Stimulated activated effector memory CD8-positive, alpha-beta T cell treated with anti-CD3 and anti-CD28 coated beads, Interleukin-12 subunit alpha, Interleukin-12 subunit beta, amount 100 ng/mL, for 72 hours (primary cell): ENCODE measurements at regions not wholly inside any gene's neighbourhood (a gene's known extent, or its start where the extent isn't known, plus 50 kb on each side); places are given as distances from the start of the nearest gene placed in this dataset.

ENCODE experiments used
- ATAC-seq: fragments of 150-1000 bp; cut with Tn5 transposase; 2 replicates; pipeline ENCODE4 v1.10.0; 2021
- DNase-seq, 2 donors: peaks; one replicate each; pipeline ENCODE4 v3.0.0; 2021 to 2022; ENCODE audit warnings: low spot score in 2 of 2
- H3K27ac Mint-ChIP-seq: one replicate; pipeline ENCODE4 v1.8.0; 2022; ENCODE audit warnings: mild to moderate bottlenecking, mixed read lengths
- H3K36me3 Mint-ChIP-seq: one replicate; pipeline ENCODE4 v1.8.0; 2022; ENCODE audit warnings: mild to moderate bottlenecking, mixed read lengths
- H3K4me1 Mint-ChIP-seq: one replicate; pipeline ENCODE4 v1.8.0; 2022; ENCODE audit warnings: mixed read lengths
- H3K4me3 Mint-ChIP-seq: one replicate; pipeline ENCODE4 v1.8.0; 2022; ENCODE audit warnings: mild to moderate bottlenecking, mixed read lengths
- H3K9me3 Mint-ChIP-seq: one replicate; pipeline ENCODE4 v1.8.0; 2022; ENCODE audit warnings: mixed read lengths

DNA sequence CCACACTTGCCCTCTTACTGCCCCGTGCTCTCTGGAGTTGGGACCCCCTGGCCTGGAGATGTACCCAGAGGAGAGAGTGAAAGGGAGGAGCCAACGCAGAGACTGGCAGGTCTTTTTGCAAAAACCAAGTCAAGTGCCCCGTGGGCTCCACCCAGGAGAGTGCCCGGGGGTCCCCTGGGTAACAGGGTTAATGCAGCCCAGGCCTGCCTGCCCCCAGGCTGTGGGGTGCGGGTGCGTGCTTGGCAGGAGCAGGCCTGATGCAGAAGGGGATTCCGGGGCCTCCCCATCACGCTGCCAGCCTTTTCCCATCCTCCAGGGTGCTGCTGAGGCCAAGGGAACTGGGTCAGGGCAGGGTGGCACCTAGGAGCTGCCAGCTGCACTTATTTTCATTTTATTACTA is 184.4 kb downstream of the ERMARD start:
- H3K4me1 Mint-ChIP-seq = no peaks in the 10 kb centered on the region
- no peaks in the 10 kb centered on the region for H3K36me3 Mint-ChIP-seq
- no peaks in the 10 kb centered on the region for H3K9me3 Mint-ChIP-seq
- DNase-seq (no peak), ATAC-seq (no peak)
- no peak overlapping the region for H3K27ac Mint-ChIP-seq
- no peak overlapping the region for H3K4me3 Mint-ChIP-seq

DNA sequence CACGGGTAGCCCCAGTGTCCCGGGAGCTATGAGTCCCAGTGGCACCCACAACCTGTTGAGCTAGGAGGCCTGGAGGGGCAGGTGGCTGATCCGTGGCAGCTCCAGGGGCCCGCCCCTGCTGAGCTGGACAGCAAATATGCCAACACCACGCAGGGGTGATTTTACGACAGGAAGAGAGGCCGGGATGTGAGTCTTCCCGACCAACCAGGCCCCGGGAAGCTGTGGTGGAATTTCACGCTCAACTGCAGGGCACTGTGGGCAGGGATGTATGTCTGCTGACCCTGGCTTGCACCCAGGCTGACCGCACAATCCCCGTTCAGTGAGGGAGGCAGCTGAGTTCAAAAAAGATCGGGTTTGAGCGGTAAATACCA is 183.9 kb downstream of the ERMARD start:
- no peak for ATAC-seq
- H3K4me3 Mint-ChIP-seq = no peak overlapping the region
- H3K27ac Mint-ChIP-seq = no peak overlapping the region
- DNase-seq = no peak
- H3K9me3 Mint-ChIP-seq = no peaks in the 10 kb centered on the region
- no peaks in the 10 kb centered on the region for H3K4me1 Mint-ChIP-seq
- H3K36me3 Mint-ChIP-seq = no peaks in the 10 kb centered on the region

- Mint-ChIP-seq H3K36me3 (no peaks in the 10 kb centered on the region), H3K4me1 (no peaks in the 10 kb centered on the region)
These were observed 183.4 kb downstream of the ERMARD start for GRCh38 chr6:169934699-169935347.

DNA sequence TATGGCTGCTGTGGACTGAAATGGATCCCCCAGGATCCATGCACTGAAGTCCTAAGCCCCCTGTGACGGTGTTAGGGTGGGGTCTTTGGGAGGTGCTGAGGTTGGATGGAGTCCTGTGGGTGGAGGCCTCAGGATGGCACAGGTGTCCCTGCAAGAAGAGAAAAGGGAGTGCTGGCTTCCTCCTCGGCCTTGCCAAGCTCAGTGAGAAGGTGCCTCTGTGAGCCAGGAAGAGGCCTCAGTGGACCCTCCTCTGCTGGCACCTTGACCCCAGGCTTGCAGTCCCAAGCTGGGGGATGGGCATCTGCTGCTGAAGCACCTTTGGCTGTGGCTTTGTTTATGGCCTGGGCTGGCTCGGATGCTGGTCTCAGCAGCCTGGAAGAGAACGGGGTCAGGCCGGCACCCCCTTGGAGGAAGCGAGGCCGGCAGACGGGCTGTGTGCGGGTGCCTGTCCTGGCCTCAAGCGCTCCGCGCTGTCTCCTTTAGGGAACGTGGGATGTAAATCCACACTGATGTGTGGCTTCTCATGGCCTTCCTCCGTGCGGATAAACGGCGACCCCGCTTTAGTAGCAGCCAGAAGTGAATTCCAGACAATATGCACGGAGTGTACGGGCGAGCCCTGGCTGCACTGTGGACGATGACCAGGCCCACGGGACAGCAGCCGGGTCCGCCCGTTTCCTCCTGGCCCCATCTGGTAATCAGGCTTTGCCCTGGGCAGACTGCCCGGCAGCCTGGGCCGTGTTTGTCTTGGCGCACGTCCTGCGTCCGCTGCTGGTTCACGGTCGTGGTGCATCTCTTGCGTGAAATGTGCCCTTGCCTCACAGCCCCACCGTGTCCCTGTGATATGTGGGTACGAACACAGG is 182.6 kb downstream of the ERMARD start:
- H3K4me3 Mint-ChIP-seq = no peak overlapping the region
- ATAC-seq (no peak), DNase-seq (no peak)
- no peaks in the 10 kb centered on the region for H3K4me1 Mint-ChIP-seq
- no peak overlapping the region for H3K27ac Mint-ChIP-seq
- H3K9me3 Mint-ChIP-seq = peaks cover 4% of the 10 kb centered on the region
- H3K36me3 Mint-ChIP-seq = no peaks in the 10 kb centered on the region

More at GRCh38 chr6:169934699-169935347, 183.4 kb downstream of the ERMARD start:
- Mint-ChIP-seq H3K27ac (no peak overlapping the region), H3K9me3 (no peaks in the 10 kb centered on the region), H3K4me3 (no peak overlapping the region)
- ATAC-seq (no peak), DNase-seq (no peak)

- H3K9me3 Mint-ChIP-seq = peaks cover 8% of the 10 kb centered on the region
- H3K4me3 Mint-ChIP-seq = no peak overlapping the region
- H3K36me3 Mint-ChIP-seq = no peaks in the 10 kb centered on the region
- ATAC-seq = no peak
- no peaks in the 10 kb centered on the region for H3K4me1 Mint-ChIP-seq
- no peak overlapping the region for H3K27ac Mint-ChIP-seq
- no peak for DNase-seq
These were observed 181.9 kb downstream of the ERMARD start for GRCh38 chr6:169933251-169933821.

DNA sequence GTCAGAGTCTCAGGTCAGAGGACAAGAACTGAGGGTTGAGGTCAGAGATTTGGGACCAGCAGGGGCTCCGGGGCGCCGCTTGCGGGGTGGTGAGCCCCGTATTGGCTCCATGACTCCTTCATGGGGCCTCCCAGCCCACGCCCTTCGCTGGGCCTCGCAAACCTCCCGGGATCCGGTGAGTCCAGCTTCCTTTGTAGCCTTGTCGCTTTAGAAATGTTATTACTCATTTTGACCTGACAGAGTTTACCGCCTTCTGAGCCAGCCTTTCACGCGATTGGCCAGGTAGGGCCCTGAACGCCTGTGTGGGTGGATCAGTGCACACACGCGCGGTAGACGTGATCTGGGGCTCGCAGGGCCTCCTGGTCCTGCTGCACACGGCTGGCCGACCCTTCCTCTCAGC is 181.1 kb downstream of the ERMARD start:
- peaks cover 8% of the 10 kb centered on the region for H3K9me3 Mint-ChIP-seq
- DNase-seq = no peak
- H3K36me3 Mint-ChIP-seq = no peaks in the 10 kb centered on the region
- no peak for ATAC-seq
- no peak overlapping the region for H3K4me3 Mint-ChIP-seq
- no peak overlapping the region for H3K27ac Mint-ChIP-seq
- H3K4me1 Mint-ChIP-seq = no peaks in the 10 kb centered on the region

DNA sequence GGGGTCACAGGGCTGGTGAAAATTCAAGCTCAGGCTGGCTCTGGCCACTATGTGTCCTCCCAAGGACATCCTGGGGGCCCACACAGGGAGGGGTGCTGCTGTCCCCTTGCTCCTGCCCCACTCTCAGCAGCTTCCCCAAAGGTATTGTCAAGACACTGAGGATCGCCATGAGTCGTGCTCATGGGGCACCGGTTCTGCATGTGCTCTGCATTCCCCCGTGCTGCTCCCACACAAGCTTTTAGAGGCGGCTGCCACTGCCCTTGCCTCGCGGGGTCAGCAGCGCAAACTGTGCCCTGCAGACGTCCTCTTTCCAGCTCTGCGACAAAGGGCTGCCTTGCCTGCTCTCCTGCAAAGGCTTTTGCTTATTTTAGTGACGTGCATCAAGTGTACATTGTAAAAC is 179.8 kb downstream of the ERMARD start:
- Mint-ChIP-seq H3K9me3 (peaks cover 8% of the 10 kb centered on the region), H3K27ac (no peak overlapping the region), H3K4me3 (no peak overlapping the region), H3K36me3 (no peaks in the 10 kb centered on the region), H3K4me1 (no peaks in the 10 kb centered on the region)
- DNase-seq = no peak
- ATAC-seq = no peak

DNA sequence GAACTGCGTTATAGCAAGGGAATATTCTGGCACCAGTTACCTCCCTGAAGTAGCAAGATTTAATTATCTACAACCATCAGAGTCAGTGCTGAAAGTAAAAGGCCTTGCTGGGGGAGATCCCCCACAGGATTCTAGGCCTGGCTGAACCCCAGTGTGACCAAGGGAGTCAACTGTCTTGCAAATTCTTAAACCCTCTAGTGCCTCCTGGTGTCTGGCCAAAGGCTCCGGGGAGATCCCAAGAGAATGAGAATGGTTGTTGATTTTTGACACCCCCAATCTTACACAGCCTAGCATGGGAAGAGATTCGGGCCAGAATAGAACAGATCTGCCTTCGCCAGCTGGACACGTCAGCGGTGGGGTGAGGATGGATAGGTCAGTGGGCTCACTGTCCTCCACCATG is 179.4 kb downstream of the ERMARD start:
- Mint-ChIP-seq H3K4me3 (no peak overlapping the region), H3K9me3 (peaks cover 8% of the 10 kb centered on the region), H3K27ac (no peak overlapping the region), H3K36me3 (no peaks in the 10 kb centered on the region), H3K4me1 (no peaks in the 10 kb centered on the region)
- DNase-seq = no peak
- ATAC-seq = peak; percentile 36

GRCh38 chr6:169927711-169928110 is 176.3 kb downstream of the ERMARD start:
- H3K4me1 Mint-ChIP-seq = no peaks in the 10 kb centered on the region
- ATAC-seq (no peak), DNase-seq (no peak)
- no peak overlapping the region for H3K27ac Mint-ChIP-seq
- no peak overlapping the region for H3K4me3 Mint-ChIP-seq
- H3K36me3 Mint-ChIP-seq = no peaks in the 10 kb centered on the region
- peaks cover 8% of the 10 kb centered on the region for H3K9me3 Mint-ChIP-seq

- ATAC-seq (no peak), DNase-seq (no peak)
- Mint-ChIP-seq H3K27ac (no peak overlapping the region), H3K4me3 (no peak overlapping the region), H3K4me1 (peaks cover 4% of the 10 kb centered on the region), H3K9me3 (peaks cover 8% of the 10 kb centered on the region), H3K36me3 (no peaks in the 10 kb centered on the region)
These were observed 175.4 kb downstream of the ERMARD start for GRCh38 chr6:169926617-169927417.

DNA sequence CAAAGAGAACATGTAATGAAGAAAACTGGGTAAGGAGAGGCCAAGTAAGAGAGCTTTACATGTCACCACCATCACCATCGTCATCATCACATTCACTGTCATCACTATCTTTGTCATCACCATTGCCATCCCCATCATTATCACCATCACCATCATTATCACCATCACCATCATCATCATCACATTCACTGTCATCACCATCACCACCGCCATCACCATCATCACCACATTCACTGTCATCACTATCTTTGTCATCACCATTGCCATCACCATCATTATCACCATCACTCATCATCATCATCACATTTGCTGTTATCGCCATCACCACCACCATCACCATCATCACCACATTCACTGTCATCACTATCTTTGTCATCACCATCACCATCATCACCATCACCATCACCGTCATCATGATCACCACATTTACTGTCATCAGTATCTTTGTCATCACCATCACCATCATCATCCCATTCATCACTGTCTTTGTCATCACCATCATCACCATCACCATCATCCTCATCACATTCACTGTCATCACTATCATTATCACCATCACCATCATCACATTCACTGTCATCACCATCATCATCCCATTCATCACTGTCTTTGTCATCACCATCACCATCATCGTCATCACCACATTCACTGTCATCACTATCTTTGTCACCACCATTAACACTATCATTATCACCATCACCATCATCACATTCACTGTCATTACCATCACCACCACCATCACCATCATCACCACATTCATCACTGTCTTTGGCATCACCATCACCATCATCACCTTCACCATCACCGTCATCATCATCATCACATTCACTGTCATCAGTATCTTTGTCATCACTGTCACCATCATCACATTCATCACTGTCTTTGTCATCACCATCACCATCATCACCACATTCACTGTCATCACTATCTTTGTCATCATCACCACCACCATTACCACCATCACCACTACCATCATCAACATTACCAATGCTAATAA is 172.3 kb downstream of the ERMARD start:
- Mint-ChIP-seq H3K27ac (no peak overlapping the region), H3K4me3 (no peak overlapping the region), H3K9me3 (peaks cover 1% of the 10 kb centered on the region), H3K36me3 (no peaks in the 10 kb centered on the region), H3K4me1 (peaks cover 6% of the 10 kb centered on the region)
- ATAC-seq (peak; percentile 62), DNase-seq (no peak)

DNA sequence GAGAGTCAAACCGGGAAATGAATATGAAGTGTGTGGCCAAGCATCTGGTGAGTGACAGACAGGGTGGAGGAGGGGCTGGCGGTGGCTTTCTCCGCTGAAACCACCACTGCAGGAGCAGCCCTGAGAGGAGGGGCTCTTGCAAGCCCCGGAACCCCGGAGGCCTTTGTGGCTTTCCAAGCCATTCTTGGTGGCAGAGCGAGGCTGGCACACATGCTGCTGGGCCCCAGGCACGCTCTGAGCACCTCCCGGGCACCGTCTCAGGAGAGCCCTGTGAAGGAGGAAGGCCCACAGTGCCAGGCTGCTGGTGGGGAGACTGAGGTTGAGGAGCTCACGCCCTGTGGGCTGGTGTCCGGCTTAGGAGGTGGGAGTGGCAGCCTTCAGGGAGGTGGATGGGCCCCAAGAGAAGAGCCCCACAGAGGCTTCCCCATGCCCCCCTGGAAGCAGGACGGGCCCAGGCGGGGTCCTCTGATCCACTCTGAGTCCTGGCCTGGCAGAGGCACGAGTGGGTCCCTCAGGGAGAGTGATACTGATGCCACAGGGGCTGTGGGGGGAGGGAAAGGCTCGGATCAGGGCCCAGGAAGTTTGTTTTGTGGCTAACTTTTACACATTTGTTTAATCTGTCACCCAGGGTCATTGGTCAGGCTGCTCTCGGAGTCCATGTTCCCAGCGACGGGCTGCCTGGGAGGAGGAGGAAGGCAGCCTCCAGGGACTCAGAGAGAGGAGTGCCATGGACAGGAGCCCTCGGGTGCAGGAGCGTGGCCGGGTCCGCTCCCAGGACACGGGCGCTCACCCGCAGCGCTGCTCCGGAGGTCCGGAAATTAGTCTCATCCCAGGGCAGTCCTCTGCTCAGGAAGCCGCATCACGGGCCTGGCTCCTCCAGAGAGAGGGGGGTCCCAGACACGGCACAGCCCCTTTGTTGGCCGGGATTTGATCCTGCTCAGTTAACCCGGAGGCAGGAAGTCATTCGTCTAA is 170.7 kb downstream of the ERMARD start:
- H3K4me3 Mint-ChIP-seq = peak overlapping the region; percentile 10
- DNase-seq = peak; percentile 22 to 66
- ATAC-seq = peak; percentile 87
- H3K27ac Mint-ChIP-seq = no peak overlapping the region
- no peaks in the 10 kb centered on the region for H3K36me3 Mint-ChIP-seq
- peaks cover 6% of the 10 kb centered on the region for H3K4me1 Mint-ChIP-seq
- H3K9me3 Mint-ChIP-seq = no peaks in the 10 kb centered on the region

DNA sequence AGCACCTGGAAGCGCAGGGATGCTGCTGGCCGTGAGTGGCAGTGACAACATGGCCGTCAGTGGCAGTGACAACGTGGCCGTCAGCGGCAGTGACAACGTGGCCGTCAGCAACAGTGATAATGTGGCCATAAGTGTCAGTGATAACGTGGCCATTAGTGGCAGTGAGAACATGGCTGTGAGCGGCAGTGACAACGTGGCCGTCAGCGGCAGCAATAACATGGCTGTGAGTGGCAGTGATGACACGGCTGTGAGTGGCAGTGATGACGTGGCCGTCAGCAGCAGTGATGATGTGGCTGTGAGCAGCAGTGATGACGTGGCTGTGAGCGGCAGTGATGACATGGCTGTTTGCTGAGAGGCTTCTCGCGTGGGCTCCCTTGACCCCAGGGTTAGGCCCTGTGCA is 169.8 kb downstream of the ERMARD start:
- no peaks in the 10 kb centered on the region for H3K36me3 Mint-ChIP-seq
- peaks cover 6% of the 10 kb centered on the region for H3K4me1 Mint-ChIP-seq
- ATAC-seq (no peak), DNase-seq (no peak)
- H3K4me3 Mint-ChIP-seq = no peak overlapping the region
- H3K27ac Mint-ChIP-seq = no peak overlapping the region
- no peaks in the 10 kb centered on the region for H3K9me3 Mint-ChIP-seq
